ENCODE measurements at regions not wholly inside any gene's neighbourhood (a gene's known extent, or its start where the extent isn't known, plus 50 kb on each side); places are given as distances from the start of the nearest gene placed in this dataset.

- no peaks in the 10 kb centered on the region for H3K36me3 Mint-ChIP-seq (ENCODE audit: low read depth)
- no peak for DNase-seq (ENCODE audit: low spot score)
- no peak overlapping the region for H3K27ac Mint-ChIP-seq (ENCODE audit: unreplicated experiment)
- peaks cover 24% of the 10 kb centered on the region for H3K27me3 Mint-ChIP-seq (ENCODE audit: low read depth)
- H3K9me3 Mint-ChIP-seq (ENCODE audit: low read depth): no peaks in the 10 kb centered on the region
- H3K4me1 Mint-ChIP-seq (ENCODE audit: low read depth): no peaks in the 10 kb centered on the region
- TF ChIP-seq CTCF (IDR thresholded peaks at IDR 0.05): no peak
- no peak overlapping the region for H3K4me3 Mint-ChIP-seq (ENCODE audit: unreplicated experiment)
Measured at GRCh38 chr18:46373131-46373530, 268.9 kb downstream of the HAUS1 start.

GRCh38 chr18:46373791-46374190, 269.6 kb downstream of the HAUS1 start:
- Mint-ChIP-seq H3K4me3 (ENCODE audit: unreplicated experiment) (no peak overlapping the region), H3K4me1 (ENCODE audit: low read depth) (no peaks in the 10 kb centered on the region), H3K9me3 (ENCODE audit: low read depth) (no peaks in the 10 kb centered on the region), H3K27me3 (ENCODE audit: low read depth) (peaks cover 26% of the 10 kb centered on the region), H3K27ac (ENCODE audit: unreplicated experiment) (no peak overlapping the region), H3K36me3 (ENCODE audit: low read depth) (no peaks in the 10 kb centered on the region)
- no peak for DNase-seq (ENCODE audit: low spot score)
- no peak for TF ChIP-seq CTCF (IDR thresholded peaks at IDR 0.05)

GRCh38 chr18:46374850-46375249, 270.7 kb downstream of the HAUS1 start:
- peaks cover 26% of the 10 kb centered on the region for H3K27me3 Mint-ChIP-seq (ENCODE audit: low read depth)

GRCh38 chr18:46377557-46377956, 273.4 kb downstream of the HAUS1 start:
- no peak for DNase-seq (ENCODE audit: low spot score)
- Mint-ChIP-seq H3K4me1 (ENCODE audit: low read depth) (no peaks in the 10 kb centered on the region), H3K27ac (ENCODE audit: unreplicated experiment) (no peak overlapping the region), H3K36me3 (ENCODE audit: low read depth) (no peaks in the 10 kb centered on the region), H3K27me3 (ENCODE audit: low read depth) (peaks cover 19% of the 10 kb centered on the region), H3K9me3 (ENCODE audit: low read depth) (no peaks in the 10 kb centered on the region), H3K4me3 (ENCODE audit: unreplicated experiment) (no peak overlapping the region)
- no peak for TF ChIP-seq CTCF (IDR thresholded peaks at IDR 0.05)

More at GRCh38 chr18:46374850-46375249, 270.7 kb downstream of the HAUS1 start:
- H3K4me3 Mint-ChIP-seq (ENCODE audit: unreplicated experiment): no peak overlapping the region
- H3K36me3 Mint-ChIP-seq (ENCODE audit: low read depth): no peaks in the 10 kb centered on the region
- no peaks in the 10 kb centered on the region for H3K4me1 Mint-ChIP-seq (ENCODE audit: low read depth)
- DNase-seq (ENCODE audit: low spot score): no peak
- H3K27ac Mint-ChIP-seq (ENCODE audit: unreplicated experiment): no peak overlapping the region
- no peaks in the 10 kb centered on the region for H3K9me3 Mint-ChIP-seq (ENCODE audit: low read depth)
- TF ChIP-seq CTCF (IDR thresholded peaks at IDR 0.05): no peak

GRCh38 chr18:46378126-46378863, 274.1 kb downstream of the HAUS1 start:
- Mint-ChIP-seq H3K27me3 (ENCODE audit: low read depth) (peaks cover 17% of the 10 kb centered on the region), H3K27ac (ENCODE audit: unreplicated experiment) (no peak overlapping the region)
- no peak for TF ChIP-seq CTCF (IDR thresholded peaks at IDR 0.05)

More at GRCh38 chr18:46378126-46378863, 274.1 kb downstream of the HAUS1 start:
- Mint-ChIP-seq H3K4me1 (ENCODE audit: low read depth) (no peaks in the 10 kb centered on the region), H3K9me3 (ENCODE audit: low read depth) (no peaks in the 10 kb centered on the region), H3K36me3 (ENCODE audit: low read depth) (no peaks in the 10 kb centered on the region), H3K4me3 (ENCODE audit: unreplicated experiment) (no peak overlapping the region)
- DNase-seq (ENCODE audit: low spot score): no peak

Measured in chondrocyte (in vitro differentiated cells).